Breast epithelium (tissue), 4 donors: ENCODE measurements at regions not wholly inside any gene's neighbourhood (a gene's known extent, or its start where the extent isn't known, plus 50 kb on each side); places are given as distances from the start of the nearest gene placed in this dataset.

Source experiments
- DNase-seq, 2 donors: peaks; one replicate each; pipeline ENCODE4 v3.0.0-alpha.2; 2019; ENCODE audit warnings: low spot score in 2 of 2
- H3K27ac ChIP-seq, 2 donors: fragments of 200-600 bp; sonication (generic) in 1 of 2; one replicate each; pipeline ENCODE4 v1.5.1; 2016 to 2019; ENCODE audit warnings: mild to moderate bottlenecking in 1 of 2
- H3K27me3 ChIP-seq, 2 donors: fragments of 200-600 bp; sonication (generic) in 1 of 2; one replicate each; pipeline versions ENCODE4 v1.5.1 to v1.6.0; 2017 to 2019; ENCODE audit warnings: control low read depth in 1 of 2, mild to moderate bottlenecking in 1 of 2
- H3K36me3 ChIP-seq: fragments of 200-600 bp; one replicate; pipeline ENCODE4 v1.5.1; 2019
- H3K4me1 ChIP-seq, 2 donors: fragments of 200-600 bp; sonication (generic); one replicate each; pipeline ENCODE4 v1.5.1; 2016 to 2019; ENCODE audit warnings: control low read depth in 1 of 2
- H3K4me3 ChIP-seq, 3 donors: fragments of 200-600 bp; sonication (generic); 1 replicate in 2 of 3; 2 replicates in 1 of 3; pipeline ENCODE4 v1.5.1; 2016 to 2019; ENCODE audit warnings: mild to moderate bottlenecking in 3 of 3, moderate library complexity in 2 of 3
- H3K9me3 ChIP-seq, 2 donors: fragments of 200-600 bp; sonication (generic) in 1 of 2; one replicate each; pipeline ENCODE4 v1.5.1; 2016 to 2019; ENCODE audit warnings: control low read depth in 1 of 2
- CTCF ChIP-seq, 3 donors: fragments of 450-650 bp; IDR thresholded peaks; one replicate each; pipeline ENCODE4 v1.5.1; 2016 to 2017; ENCODE audit warnings: antibody characterized with exemption in 3 of 3, mild to moderate bottlenecking in 3 of 3, moderate library complexity in 3 of 3
- POLR2A ChIP-seq: fragments of 450-650 bp; IDR thresholded peaks from one replicate; pipeline ENCODE4 v1.6.1; 2016; ENCODE audit warnings: antibody characterized with exemption, mild to moderate bottlenecking, moderate library complexity
- POLR2AphosphoS5 ChIP-seq, 3 donors: sonication (generic); formaldehyde crosslinking; IDR thresholded peaks; one replicate each; pipeline ENCODE4 v1.6.1; 2017; ENCODE audit warnings: antibody characterized with exemption in 3 of 3
- intact Hi-C: fragments of 100-400 bp; cut with DNase I; formaldehyde crosslinking; loops from one replicate; pipeline ENCODE4 v1.15.1; 2023; ENCODE audit warnings: low total_unique reads

- peaks cover 0 to 3% of the 10 kb centered on the region in 2 donors for H3K9me3 ChIP-seq
- no peak overlapping the region for H3K4me3 ChIP-seq
- H3K4me1 ChIP-seq: no peaks in the 10 kb centered on the region
- intact Hi-C loops: no loop called here
- no peaks in the 10 kb centered on the region for H3K36me3 ChIP-seq
- H3K27me3 ChIP-seq: no peaks in the 10 kb centered on the region
- TF ChIP-seq CTCF (IDR thresholded peaks at IDR 0.05) (no peak), POLR2A (no peak), POLR2AphosphoS5 (IDR thresholded peaks at IDR 0.05) (no peak)
- no peak for DNase-seq
- H3K27ac ChIP-seq: no peak overlapping the region
These were observed 249.8 kb downstream of the ACKR3 start for GRCh38 chr2:236819275-236820002.

- TF ChIP-seq CTCF (IDR thresholded peaks at IDR 0.05) (no peak), POLR2AphosphoS5 (IDR thresholded peaks at IDR 0.05) (no peak), POLR2A (no peak)
- Histone ChIP-seq H3K4me1 (no peaks in the 10 kb centered on the region), H3K27ac (no peak overlapping the region), H3K4me3 (no peak overlapping the region), H3K27me3 (no peaks in the 10 kb centered on the region), H3K9me3 (peaks cover 0 to 3% of the 10 kb centered on the region in 2 donors), H3K36me3 (no peaks in the 10 kb centered on the region)
- intact Hi-C loops: no loop called here
- no peak for DNase-seq
These were observed 251.2 kb downstream of the ACKR3 start for GRCh38 chr2:236820763-236821344.

GRCh38 chr2:236823041-236823629 lies 253.5 kb downstream of the ACKR3 start:
- no peaks in the 10 kb centered on the region for H3K27me3 ChIP-seq
- no peak for DNase-seq
- H3K4me3 ChIP-seq: no peak overlapping the region
- H3K27ac ChIP-seq: no peak overlapping the region
- TF ChIP-seq POLR2A: no peak
- TF ChIP-seq CTCF (IDR thresholded peaks at IDR 0.05): no peak
- no peak for TF ChIP-seq POLR2AphosphoS5 (IDR thresholded peaks at IDR 0.05)
- no peaks in the 10 kb centered on the region for H3K36me3 ChIP-seq
- intact Hi-C loops: no loop called here
- no peaks in the 10 kb centered on the region for H3K4me1 ChIP-seq
- H3K9me3 ChIP-seq: peaks cover 0 to 3% of the 10 kb centered on the region in 2 donors

- Histone ChIP-seq H3K27ac (peak overlapping the region; percentile 13 to 17), H3K27me3 (no peaks in the 10 kb centered on the region), H3K36me3 (no peaks in the 10 kb centered on the region), H3K4me1 (no peaks in the 10 kb centered on the region), H3K9me3 (peaks cover 0 to 3% of the 10 kb centered on the region in 2 donors), H3K4me3 (no peak overlapping the region)
- DNase-seq: no peak
- intact Hi-C loops: no loop called here
- TF ChIP-seq CTCF (IDR thresholded peaks at IDR 0.05) (no peak), POLR2AphosphoS5 (IDR thresholded peaks at IDR 0.05) (no peak), POLR2A (no peak)
These were observed 254.3 kb downstream of the ACKR3 start for GRCh38 chr2:236823963-236824362.

GRCh38 chr2:236824836-236825235 lies 255.2 kb downstream of the ACKR3 start:
- H3K27me3 ChIP-seq: no peaks in the 10 kb centered on the region
- H3K9me3 ChIP-seq: peaks cover 0 to 3% of the 10 kb centered on the region in 2 donors
- TF ChIP-seq CTCF (IDR thresholded peaks at IDR 0.05) (no peak), POLR2AphosphoS5 (IDR thresholded peaks at IDR 0.05) (no peak), POLR2A (no peak)
- H3K36me3 ChIP-seq: no peaks in the 10 kb centered on the region
- peak; percentile 42 to 69 for DNase-seq
- H3K4me1 ChIP-seq: no peaks in the 10 kb centered on the region
- intact Hi-C loops: no loop called here
- H3K4me3 ChIP-seq: no peak overlapping the region
- H3K27ac ChIP-seq: peak overlapping the region in 1 of 2 donors; percentile 38
